ENCODE measurements at regions not wholly inside any gene's neighbourhood (a gene's known extent, or its start where the extent isn't known, plus 50 kb on each side); places are given as distances from the start of the nearest gene placed in this dataset.
"Not testable (repeated sequence)": the region's sequence is repeated elsewhere in the genome, so short reads cannot be mapped to it uniquely, and the experiment has no call there.

DNA sequence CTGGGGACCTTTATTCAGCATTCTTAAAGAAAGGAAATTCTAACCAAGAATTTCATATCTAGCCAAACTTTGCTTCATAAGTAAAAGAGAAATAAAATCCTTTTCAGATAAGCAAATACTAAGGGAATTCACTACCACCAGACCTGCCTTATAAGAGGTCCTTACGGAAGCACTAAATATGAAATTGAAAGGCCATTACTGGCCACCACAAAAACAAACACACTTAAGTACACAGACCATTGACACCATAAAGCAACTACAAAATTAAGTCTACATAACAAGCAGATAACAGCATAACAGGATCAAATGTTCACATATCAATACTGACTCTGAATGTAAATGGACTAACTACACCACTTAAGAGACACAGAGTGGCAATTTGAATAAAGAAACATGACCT is 361.4 kb upstream of the POU5F2 start:
- Mint-ChIP-seq H3K27me3 (ENCODE audit: low read depth) (no peaks in the 10 kb centered on the region; the same call in 1 of the 2 replicates), H3K4me1 (peaks cover 3 to 5% of the 10 kb centered on the region in 2 experiments; a peak in 3 of 4 replicates), H3K36me3 (ENCODE audit: insufficient read depth in 1 of 3, low read depth in 3 of 3) (peaks cover 11 to 29% (median 22%) of the 10 kb centered on the region in 3 experiments), H3K4me3 (no peak overlapping the region), H3K9me3 (peaks cover 14 to 23% of the 10 kb centered on the region in 2 experiments), H3K27ac (no peak overlapping the region)
- no peak overlapping the region for H2BK120ac ChIP-seq (ENCODE audit: low read depth, low read length, poor library complexity, severe bottlenecking)
- no peak overlapping the region for H4K8ac ChIP-seq (replicated peaks; ENCODE audit: insufficient read length, low read depth, low read length)
- TF ChIP-seq, protein P1, sequence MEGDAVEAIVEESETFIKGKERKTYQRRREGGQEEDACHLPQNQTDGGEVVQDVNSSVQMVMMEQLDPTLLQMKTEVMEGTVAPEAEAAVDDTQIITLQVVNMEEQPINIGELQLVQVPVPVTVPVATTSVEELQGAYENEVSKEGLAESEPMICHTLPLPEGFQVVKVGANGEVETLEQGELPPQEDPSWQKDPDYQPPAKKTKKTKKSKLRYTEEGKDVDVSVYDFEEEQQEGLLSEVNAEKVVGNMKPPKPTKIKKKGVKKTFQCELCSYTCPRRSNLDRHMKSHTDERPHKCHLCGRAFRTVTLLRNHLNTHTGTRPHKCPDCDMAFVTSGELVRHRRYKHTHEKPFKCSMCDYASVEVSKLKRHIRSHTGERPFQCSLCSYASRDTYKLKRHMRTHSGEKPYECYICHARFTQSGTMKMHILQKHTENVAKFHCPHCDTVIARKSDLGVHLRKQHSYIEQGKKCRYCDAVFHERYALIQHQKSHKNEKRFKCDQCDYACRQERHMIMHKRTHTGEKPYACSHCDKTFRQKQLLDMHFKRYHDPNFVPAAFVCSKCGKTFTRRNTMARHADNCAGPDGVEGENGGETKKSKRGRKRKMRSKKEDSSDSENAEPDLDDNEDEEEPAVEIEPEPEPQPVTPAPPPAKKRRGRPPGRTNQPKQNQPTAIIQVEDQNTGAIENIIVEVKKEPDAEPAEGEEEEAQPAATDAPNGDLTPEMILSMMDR (conservative IDR thresholded peaks at IDR 0.05): no peak
- no peak overlapping the region for H3T11ph ChIP-seq (ENCODE audit: low read length)
- DNase-seq: no peak
- no peaks in the 10 kb centered on the region for H3K9me3 ChIP-seq (ENCODE audit: control insufficient read depth, low read depth, low read length)
- H2BK12ac ChIP-seq (ENCODE audit: insufficient read length, low read depth, low read length): no peak overlapping the region
- no peak overlapping the region for H4K5ac ChIP-seq (ENCODE audit: insufficient read length, low read depth, low read length)
- no peak overlapping the region for H2BK20ac ChIP-seq (ENCODE audit: low read depth, low read length, poor library complexity, severe bottlenecking)
- no peak overlapping the region for H2AFZ ChIP-seq (ENCODE audit: low read length)
- H4K20me1 ChIP-seq (ENCODE audit: control insufficient read depth, insufficient read depth, insufficient read length): no peaks in the 10 kb centered on the region
- H3K18ac ChIP-seq (ENCODE audit: insufficient read length, low read depth, low read length): no peak overlapping the region
- H3K4me1 ChIP-seq (ENCODE audit: insufficient read depth, low read length): no peaks in the 10 kb centered on the region
- H2BK15ac ChIP-seq (ENCODE audit: low read depth, low read length): no peak overlapping the region
- no peaks in the 10 kb centered on the region for H3K27me3 ChIP-seq (ENCODE audit: insufficient read depth, low read length)
- H3K9ac ChIP-seq (ENCODE audit: extremely low read depth, insufficient read length, low read length): no peak overlapping the region
- no peak overlapping the region for H2AK5ac ChIP-seq (ENCODE audit: insufficient read length, low read length)
- H3K79me2 ChIP-seq (ENCODE audit: insufficient read depth, low read length): 0 out of 2 replicates have a peak, but pooled peaks cover under 1% of the 10 kb centered on the region
- no peak overlapping the region for H3K4ac ChIP-seq (ENCODE audit: low read depth, low read length)
- H3K4me2 ChIP-seq (ENCODE audit: insufficient read depth, insufficient read length, low read length): no peak overlapping the region
- no peak overlapping the region for H2BK5ac ChIP-seq (ENCODE audit: insufficient read length, low read length)
- no peaks in the 10 kb centered on the region for H3K23me2 ChIP-seq (ENCODE audit: insufficient read length, low read depth, low read length, poor library complexity, severe bottlenecking)
- no CpG with 5 or more reads among the region's 1 CpG for WGBS (ENCODE audit: extremely low coverage, insufficient read length, low lambda C conversion rate)
- no peak overlapping the region for H4K91ac ChIP-seq (ENCODE audit: insufficient read length, low read depth, low read length)
- H3K23ac ChIP-seq (ENCODE audit: insufficient read length, low read depth, low read length): no peak overlapping the region
- H3K79me1 ChIP-seq (ENCODE audit: insufficient read depth, low read depth, low read length, poor library complexity, severe bottlenecking): no peaks in the 10 kb centered on the region
- no peak overlapping the region for H3K14ac ChIP-seq (ENCODE audit: insufficient read depth, low read length)
- no peak overlapping the region for H3K27ac ChIP-seq (ENCODE audit: insufficient read length, low read depth, low read length)
- H3K56ac ChIP-seq (ENCODE audit: insufficient read length, low read depth, low read length): no peak overlapping the region

DNA sequence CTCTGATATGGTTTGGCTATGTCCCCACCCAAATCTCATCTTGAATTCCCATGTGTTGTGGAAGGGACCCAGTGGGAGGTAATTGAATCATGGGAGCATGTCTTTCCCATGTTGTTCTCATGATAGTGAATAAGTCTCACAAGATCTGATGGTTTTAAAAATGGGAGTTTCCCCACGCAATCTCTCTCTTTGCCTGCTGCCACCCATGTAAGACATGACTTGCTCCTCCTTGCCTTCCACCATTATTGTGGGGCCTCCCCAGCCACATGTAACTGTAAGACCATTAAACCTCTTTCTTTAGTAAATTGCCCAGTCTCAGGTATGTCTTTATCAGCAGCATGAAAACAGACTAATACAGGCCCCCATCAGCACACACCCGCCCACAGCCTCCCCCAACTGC is 356.0 kb upstream of the POU5F2 start:
- H3K27ac Mint-ChIP-seq; H3K4me1 Mint-ChIP-seq; H4K20me1 ChIP-seq (ENCODE audit: control insufficient read depth, insufficient read depth, insufficient read length); H4K5ac ChIP-seq (ENCODE audit: insufficient read length, low read depth, low read length); H3T11ph ChIP-seq (ENCODE audit: low read length); H2BK15ac ChIP-seq (ENCODE audit: low read depth, low read length); DNase-seq; H3K79me1 ChIP-seq (ENCODE audit: insufficient read depth, low read depth, low read length, poor library complexity, severe bottlenecking); H3K4me2 ChIP-seq (ENCODE audit: insufficient read depth, insufficient read length, low read length); H3K23ac ChIP-seq (ENCODE audit: insufficient read length, low read depth, low read length); H3K27ac ChIP-seq (ENCODE audit: insufficient read length, low read depth, low read length); H4K8ac ChIP-seq (replicated peaks; ENCODE audit: insufficient read length, low read depth, low read length); H3K23me2 ChIP-seq (ENCODE audit: insufficient read length, low read depth, low read length, poor library complexity, severe bottlenecking); H3K56ac ChIP-seq (ENCODE audit: insufficient read length, low read depth, low read length); H3K27me3 Mint-ChIP-seq (ENCODE audit: low read depth); H3K14ac ChIP-seq (ENCODE audit: insufficient read depth, low read length); H3K18ac ChIP-seq (ENCODE audit: insufficient read length, low read depth, low read length); H2BK5ac ChIP-seq (ENCODE audit: insufficient read length, low read length); H4K91ac ChIP-seq (ENCODE audit: insufficient read length, low read depth, low read length); H2BK20ac ChIP-seq (ENCODE audit: low read depth, low read length, poor library complexity, severe bottlenecking); H3K79me2 ChIP-seq (ENCODE audit: insufficient read depth, low read length); H3K4me3 Mint-ChIP-seq; H2BK12ac ChIP-seq (ENCODE audit: insufficient read length, low read depth, low read length); H3K9ac ChIP-seq (ENCODE audit: extremely low read depth, insufficient read length, low read length); H3K27me3 ChIP-seq (ENCODE audit: insufficient read depth, low read length); H3K9me3 ChIP-seq (ENCODE audit: control insufficient read depth, low read depth, low read length); H2BK120ac ChIP-seq (ENCODE audit: low read depth, low read length, poor library complexity, severe bottlenecking); H3K4me1 ChIP-seq (ENCODE audit: insufficient read depth, low read length); H2AK5ac ChIP-seq (ENCODE audit: insufficient read length, low read length); H2AFZ ChIP-seq (ENCODE audit: low read length); H3K4ac ChIP-seq (ENCODE audit: low read depth, low read length): not testable (repeated sequence)
- Mint-ChIP-seq H3K36me3 (ENCODE audit: insufficient read depth in 1 of 3, low read depth in 3 of 3) (peaks cover 2 to 16% (median 12%) of the 10 kb centered on the region in 3 experiments; a peak in 6 of 7 replicates), H3K9me3 (peaks cover 4 to 13% of the 10 kb centered on the region in 2 experiments; a peak in 4 of 5 replicates)
- WGBS (ENCODE audit: extremely low coverage, insufficient read length, low lambda C conversion rate): no CpG with 5 or more reads among the region's 2 CpGs

Measured in H9 (cell line).